Trophoblast cell (in vitro differentiated cells and primary cell): ENCODE measurements at regions not wholly inside any gene's neighbourhood (a gene's known extent, or its start where the extent isn't known, plus 50 kb on each side); places are given as distances from the start of the nearest gene placed in this dataset.

Experiments
- DNase-seq, 2 donors: peaks; one replicate each; pipeline ENCODE4 v3.0.0-alpha.2; 2016
- H2AFZ ChIP-seq: 2 replicates; pipeline ENCODE4 v1.6.1; 2013; ENCODE audit warnings: low read length, moderate library complexity, mild to moderate bottlenecking; ENCODE audit not compliant: insufficient read depth, poor library complexity
- H2AK5ac ChIP-seq: 2 replicates; pipeline ENCODE4 v1.6.1; 2013; ENCODE audit warnings: mild to moderate bottlenecking, low read length
- H2BK120ac ChIP-seq: 2 replicates; pipeline ENCODE4 v1.6.1; 2013; ENCODE audit warnings: low read length, mild to moderate bottlenecking, moderate library complexity; ENCODE audit not compliant: insufficient read depth, poor library complexity
- H2BK12ac ChIP-seq: 2 replicates; pipeline ENCODE4 v1.6.1; 2013; ENCODE audit warnings: mild to moderate bottlenecking, low read length, moderate library complexity
- H2BK5ac ChIP-seq: 2 replicates; pipeline ENCODE4 v1.6.1; 2013; ENCODE audit warnings: low read length, low read depth, moderate library complexity, mild to moderate bottlenecking; ENCODE audit not compliant: poor library complexity
- H3K14ac ChIP-seq: 2 replicates; pipeline ENCODE4 v1.6.1; 2013; ENCODE audit warnings: mild to moderate bottlenecking, low read length
- H3K18ac ChIP-seq: 2 replicates; pipeline ENCODE4 v1.6.1; 2013; ENCODE audit warnings: mild to moderate bottlenecking, low read length
- H3K23ac ChIP-seq: 2 replicates; pipeline ENCODE4 v1.6.1; 2013; ENCODE audit warnings: low read length
- H3K27ac ChIP-seq: 2 replicates; pipeline ENCODE4 v1.5.1; 2013; ENCODE audit warnings: low read depth, mild to moderate bottlenecking, inconsistent platforms, low read length, moderate library complexity
- H3K27me3 ChIP-seq: 2 replicates; pipeline ENCODE4 v1.6.1; 2013; ENCODE audit warnings: inconsistent platforms, mild to moderate bottlenecking, low read length, moderate library complexity; ENCODE audit not compliant: insufficient read depth
- H3K36me3 ChIP-seq, 2 experiments: 1 replicate in 1 of 2; 2 replicates in 1 of 2; pipeline ENCODE4 v1.6.1; 2013; ENCODE audit warnings: low read length in 2 of 2, mild to moderate bottlenecking in 2 of 2, moderate library complexity in 1 of 2; ENCODE audit not compliant: insufficient read depth in 2 of 2, control insufficient read depth in 1 of 2
- H3K4ac ChIP-seq: 2 replicates; pipeline ENCODE4 v1.6.1; 2013; ENCODE audit warnings: low read depth, mild to moderate bottlenecking, low read length, moderate library complexity
- H3K4me1 ChIP-seq, 2 experiments: 1 replicate in 1 of 2; 2 replicates in 1 of 2; pipeline ENCODE4 v1.6.1; 2013; ENCODE audit warnings: low read length in 2 of 2, mild to moderate bottlenecking in 2 of 2, moderate library complexity in 1 of 2; ENCODE audit not compliant: insufficient read depth in 2 of 2, control insufficient read depth in 1 of 2
- H3K4me2 ChIP-seq: 2 replicates; pipeline ENCODE4 v1.6.1; 2013; ENCODE audit warnings: inconsistent platforms, mild to moderate bottlenecking, low read length, moderate library complexity
- H3K4me3 ChIP-seq: 2 replicates; pipeline ENCODE4 v1.5.1; 2013; ENCODE audit warnings: mild to moderate bottlenecking, low read depth, low read length, inconsistent platforms
- H3K79me1 ChIP-seq: one replicate; pipeline ENCODE4 v1.6.1; 2013; ENCODE audit warnings: low read length
- H3K79me2 ChIP-seq: 2 replicates; pipeline ENCODE4 v1.6.1; 2013; ENCODE audit warnings: low read length, mild to moderate bottlenecking; ENCODE audit not compliant: control insufficient read depth, insufficient read depth, poor library complexity
- H3K9ac ChIP-seq: 2 replicates; pipeline ENCODE4 v1.6.1; 2013; ENCODE audit warnings: mild to moderate bottlenecking, low read length
- H3K9me3 ChIP-seq: 2 replicates; pipeline ENCODE4 v1.6.1; 2013; ENCODE audit warnings: low read depth, mild to moderate bottlenecking, control low read depth, inconsistent platforms, low read length; ENCODE audit not compliant: insufficient read depth
- H4K12ac ChIP-seq: 2 replicates; pipeline ENCODE4 v1.6.1; 2013; ENCODE audit warnings: low read depth, mild to moderate bottlenecking, low read length, moderate library complexity
- H4K8ac ChIP-seq: 2 replicates; pipeline ENCODE4 v1.6.1; 2013; ENCODE audit warnings: low read depth, mild to moderate bottlenecking, low read length, moderate library complexity
- H4K91ac ChIP-seq: one replicate; pipeline ENCODE4 v1.6.1; 2013; ENCODE audit warnings: low read depth, mild to moderate bottlenecking, low read length, moderate library complexity
- WGBS: extraction: QIAGEN DNeasy Blood & Tissue Kit; methylation state at CpG from one replicate; pipeline ENCODE4 v1.1.7; 2013; ENCODE audit warnings: missing lambda C conversion rate; ENCODE audit not compliant: insufficient read length, insufficient coverage; ENCODE audit errors: extremely low coverage; 5-methylcytosine and 5-hydroxymethylcytosine counted together

- Histone ChIP-seq H2BK12ac (no peak overlapping the region), H3K4me1 (no peaks in the 10 kb centered on the region), H4K8ac (no peak overlapping the region), H2BK120ac (no peak overlapping the region), H3K27ac (no peak overlapping the region), H2AK5ac (no peak overlapping the region), H4K91ac (no peak overlapping the region), H2AFZ (no peak overlapping the region), H3K79me2 (no peaks in the 10 kb centered on the region), H3K18ac (no peak overlapping the region), H2BK5ac (no peak overlapping the region), H3K4me3 (no peak overlapping the region), H3K27me3 (no peaks in the 10 kb centered on the region), H4K12ac (no peak overlapping the region), H3K36me3 (no peaks in the 10 kb centered on the region), H3K23ac (no peak overlapping the region), H3K14ac (no peak overlapping the region), H3K4ac (no peak overlapping the region), H3K9ac (no peak overlapping the region), H3K79me1 (no peaks in the 10 kb centered on the region), H3K9me3 (no peaks in the 10 kb centered on the region), H3K4me2 (no peak overlapping the region)
- no CpG with 5 or more reads among the region's 2 CpGs for WGBS
- no peak for DNase-seq
Measured at GRCh38 chr5:120738568-120738967, 274.5 kb downstream of the PRR16 start.

DNA sequence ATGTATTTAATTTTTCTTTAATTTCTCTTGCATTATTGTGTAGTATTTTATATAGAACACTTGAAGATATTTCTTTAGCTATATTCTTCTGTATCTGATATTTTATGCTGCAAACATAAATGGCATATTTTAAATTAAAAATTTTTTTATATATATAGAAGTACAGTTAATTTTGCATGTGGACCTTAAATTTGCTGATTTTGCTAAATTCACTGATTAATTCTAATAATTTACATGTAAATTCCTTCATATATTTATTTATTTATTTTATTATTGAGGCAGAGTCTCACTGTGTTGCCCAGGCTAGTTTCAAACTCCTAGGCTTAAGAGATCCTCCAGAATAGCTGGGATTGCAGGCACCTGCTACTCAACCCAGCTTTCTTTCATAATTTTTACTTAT lies 276.9 kb downstream of the PRR16 start:
- DNase-seq: no peak

GRCh38 chr5:120748474-120748873 lies 284.4 kb downstream of the PRR16 start:
- no peaks in the 10 kb centered on the region for H3K27me3 ChIP-seq
- H3K4me1 ChIP-seq: no peaks in the 10 kb centered on the region
- no peaks in the 10 kb centered on the region for H3K36me3 ChIP-seq
- no peak overlapping the region for H3K14ac ChIP-seq
- no peak overlapping the region for H3K4me3 ChIP-seq
- no peaks in the 10 kb centered on the region for H3K79me2 ChIP-seq
- no peak overlapping the region for H3K9ac ChIP-seq
- no peak overlapping the region for H2BK5ac ChIP-seq
- DNase-seq: no peak
- no peak overlapping the region for H4K8ac ChIP-seq
- H2BK12ac ChIP-seq: no peak overlapping the region
- H2BK120ac ChIP-seq: no peak overlapping the region
- no peak overlapping the region for H4K12ac ChIP-seq
- no CpG with 5 or more reads among the region's 2 CpGs for WGBS
- H3K27ac ChIP-seq: no peak overlapping the region
- no peaks in the 10 kb centered on the region for H3K9me3 ChIP-seq
- H3K79me1 ChIP-seq: no peaks in the 10 kb centered on the region
- H3K18ac ChIP-seq: no peak overlapping the region
- H2AFZ ChIP-seq: no peak overlapping the region
- no peak overlapping the region for H3K4ac ChIP-seq
- no peak overlapping the region for H4K91ac ChIP-seq
- H3K4me2 ChIP-seq: no peak overlapping the region
- H3K23ac ChIP-seq: no peak overlapping the region
- H2AK5ac ChIP-seq: no peak overlapping the region

More for the DNA sequence above, 276.9 kb downstream of the PRR16 start:
- Histone ChIP-seq H3K27me3 (no peaks in the 10 kb centered on the region), H3K4ac (no peak overlapping the region), H3K23ac (no peak overlapping the region), H2BK120ac (no peak overlapping the region), H3K79me1 (no peaks in the 10 kb centered on the region), H4K8ac (no peak overlapping the region), H2BK5ac (no peak overlapping the region), H3K27ac (no peak overlapping the region), H3K4me1 (no peaks in the 10 kb centered on the region), H2AFZ (no peak overlapping the region), H3K9me3 (no peaks in the 10 kb centered on the region), H2AK5ac (no peak overlapping the region), H4K12ac (no peak overlapping the region), H3K14ac (no peak overlapping the region), H3K4me3 (no peak overlapping the region), H3K9ac (no peak overlapping the region), H2BK12ac (no peak overlapping the region), H4K91ac (no peak overlapping the region), H3K36me3 (no peaks in the 10 kb centered on the region), H3K79me2 (no peaks in the 10 kb centered on the region), H3K4me2 (no peak overlapping the region), H3K18ac (no peak overlapping the region)

GRCh38 chr5:120749737-120750136 lies 285.6 kb downstream of the PRR16 start:
- H3K4ac ChIP-seq: no peak overlapping the region
- no CpG with 5 or more reads among the region's 3 CpGs for WGBS
- H2BK120ac ChIP-seq: no peak overlapping the region
- no peak overlapping the region for H3K4me3 ChIP-seq
- H3K79me1 ChIP-seq: no peaks in the 10 kb centered on the region
- no peak overlapping the region for H3K4me2 ChIP-seq
- no peak overlapping the region for H3K27ac ChIP-seq
- DNase-seq: no peak
- no peak overlapping the region for H3K23ac ChIP-seq
- H4K12ac ChIP-seq: no peak overlapping the region
- no peak overlapping the region for H2BK5ac ChIP-seq
- no peaks in the 10 kb centered on the region for H3K36me3 ChIP-seq
- no peaks in the 10 kb centered on the region for H3K9me3 ChIP-seq
- no peak overlapping the region for H4K91ac ChIP-seq
- no peak overlapping the region for H2BK12ac ChIP-seq
- no peak overlapping the region for H3K18ac ChIP-seq
- no peak overlapping the region for H2AK5ac ChIP-seq
- no peaks in the 10 kb centered on the region for H3K79me2 ChIP-seq
- H3K4me1 ChIP-seq: no peaks in the 10 kb centered on the region
- no peak overlapping the region for H3K9ac ChIP-seq
- H3K14ac ChIP-seq: no peak overlapping the region
- H4K8ac ChIP-seq: no peak overlapping the region
- no peak overlapping the region for H2AFZ ChIP-seq
- no peaks in the 10 kb centered on the region for H3K27me3 ChIP-seq

DNA sequence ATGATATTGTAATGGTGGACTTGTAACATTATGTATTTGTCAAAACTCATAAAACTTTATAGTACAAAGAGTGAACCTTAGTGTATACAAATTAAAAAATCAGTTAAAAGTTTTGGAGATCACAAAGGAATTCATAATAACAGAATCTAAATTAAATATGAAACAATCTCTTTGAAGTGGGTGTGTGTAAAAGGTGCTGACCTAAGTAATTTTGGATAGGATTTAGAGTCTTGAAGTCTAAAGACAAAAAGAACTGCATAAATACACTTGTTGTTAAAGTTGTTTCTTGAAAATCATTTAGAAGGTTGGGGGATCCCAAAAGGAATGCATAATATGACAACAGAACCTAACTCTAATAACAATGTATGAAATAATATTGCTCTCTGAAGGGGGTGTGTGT lies 295.5 kb downstream of the PRR16 start:
- no peak overlapping the region for H4K91ac ChIP-seq

More for the DNA sequence above, 295.5 kb downstream of the PRR16 start:
- no peak overlapping the region for H3K4me3 ChIP-seq
- no peak overlapping the region for H2AK5ac ChIP-seq
- DNase-seq: no peak
- no peaks in the 10 kb centered on the region for H3K79me2 ChIP-seq
- H4K12ac ChIP-seq: no peak overlapping the region
- H3K27me3 ChIP-seq: no peaks in the 10 kb centered on the region
- no peak overlapping the region for H2BK5ac ChIP-seq
- H2AFZ ChIP-seq: no peak overlapping the region
- H3K36me3 ChIP-seq: no peaks in the 10 kb centered on the region
- no peak overlapping the region for H3K4me2 ChIP-seq
- H3K23ac ChIP-seq: no peak overlapping the region
- H3K9me3 ChIP-seq: no peaks in the 10 kb centered on the region
- no peak overlapping the region for H2BK120ac ChIP-seq
- no peak overlapping the region for H3K27ac ChIP-seq
- no peaks in the 10 kb centered on the region for H3K79me1 ChIP-seq
- H3K4ac ChIP-seq: no peak overlapping the region
- no peak overlapping the region for H3K18ac ChIP-seq
- no peak overlapping the region for H2BK12ac ChIP-seq
- no peak overlapping the region for H4K8ac ChIP-seq
- H3K4me1 ChIP-seq: no peaks in the 10 kb centered on the region
- no peak overlapping the region for H3K14ac ChIP-seq
- H3K9ac ChIP-seq: no peak overlapping the region
